GM21717 (cell line): ENCODE measurements at regions not wholly inside any gene's neighbourhood (a gene's known extent, or its start where the extent isn't known, plus 50 kb on each side); places are given as distances from the start of the nearest gene placed in this dataset.
"Not testable (repeated sequence)": the region's sequence is repeated elsewhere in the genome, so short reads cannot be mapped to it uniquely, and the experiment has no call there.

Experiments used
- ATAC-seq: cut with Tn5 transposase; IDR thresholded peaks from one replicate; pipeline ENCODE4 v1.9.1; 2021; ENCODE audit warnings: mild to moderate bottlenecking, moderate library complexity; ENCODE audit not compliant: unreplicated experiment

- no peak for ATAC-seq
Observed at GRCh38 chr14:30064454-30064853, 136.8 kb upstream of the PRKD1 start.

DNA sequence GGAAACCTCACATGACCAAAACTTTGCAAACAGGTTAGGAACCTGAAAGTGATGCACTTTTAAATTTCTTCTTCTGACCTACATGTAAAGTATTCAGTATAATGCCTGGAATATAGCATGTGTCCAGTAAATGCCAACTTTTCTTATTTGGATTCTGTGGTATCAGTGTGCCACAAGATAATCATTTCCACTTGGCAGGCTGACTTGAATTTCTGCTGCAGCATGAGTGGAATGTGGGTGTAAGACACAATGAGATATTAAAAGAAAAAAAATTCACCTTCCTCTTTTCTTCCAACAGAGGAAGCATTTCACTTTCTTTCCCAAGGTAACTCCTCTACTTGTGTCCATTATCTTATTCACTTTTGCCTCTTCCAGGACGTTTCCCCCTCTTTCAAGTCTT lies 141.9 kb upstream of the PRKD1 start:
- ATAC-seq, result no peak

DNA sequence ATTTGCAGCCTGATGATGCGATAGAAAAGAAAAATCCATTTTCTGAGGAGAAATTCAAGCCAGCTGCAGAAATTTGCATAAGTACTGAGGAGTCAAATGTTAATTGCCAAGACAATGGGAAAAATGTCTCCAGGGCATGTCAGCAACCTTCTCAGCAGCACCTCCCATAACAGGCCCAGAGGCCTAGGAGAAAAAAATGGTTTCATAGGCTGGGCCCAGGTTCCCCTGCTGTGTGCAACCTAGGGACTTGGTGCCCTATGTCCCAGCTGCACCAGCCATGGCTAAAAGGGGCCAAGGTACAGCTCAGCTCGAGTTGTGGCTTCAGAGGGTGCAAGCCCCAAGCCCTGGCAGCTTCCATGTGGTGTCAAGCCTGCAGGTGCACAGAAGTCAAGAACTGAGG lies 144.8 kb upstream of the PRKD1 start:
- not testable (repeated sequence) for ATAC-seq

DNA sequence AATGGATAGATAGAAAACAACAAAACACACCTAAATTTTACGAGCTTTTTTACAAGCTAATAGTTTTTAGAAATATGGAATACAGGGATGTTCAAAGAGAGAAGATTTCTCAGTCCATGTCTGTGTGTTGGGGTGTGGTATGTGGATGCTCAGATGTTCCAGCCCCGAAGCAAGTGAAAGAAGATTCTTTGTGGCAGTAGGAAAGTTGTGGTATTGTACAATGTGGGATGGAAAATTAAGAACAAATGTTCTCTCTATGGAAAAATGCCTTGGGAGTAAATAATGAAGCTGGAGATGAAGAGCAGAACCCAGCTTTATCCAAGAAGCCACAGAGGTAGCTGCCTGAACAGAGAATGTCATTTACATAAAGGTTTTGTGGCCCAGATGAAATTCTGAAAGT lies 150.3 kb upstream of the PRKD1 start:
- no peak for ATAC-seq

DNA sequence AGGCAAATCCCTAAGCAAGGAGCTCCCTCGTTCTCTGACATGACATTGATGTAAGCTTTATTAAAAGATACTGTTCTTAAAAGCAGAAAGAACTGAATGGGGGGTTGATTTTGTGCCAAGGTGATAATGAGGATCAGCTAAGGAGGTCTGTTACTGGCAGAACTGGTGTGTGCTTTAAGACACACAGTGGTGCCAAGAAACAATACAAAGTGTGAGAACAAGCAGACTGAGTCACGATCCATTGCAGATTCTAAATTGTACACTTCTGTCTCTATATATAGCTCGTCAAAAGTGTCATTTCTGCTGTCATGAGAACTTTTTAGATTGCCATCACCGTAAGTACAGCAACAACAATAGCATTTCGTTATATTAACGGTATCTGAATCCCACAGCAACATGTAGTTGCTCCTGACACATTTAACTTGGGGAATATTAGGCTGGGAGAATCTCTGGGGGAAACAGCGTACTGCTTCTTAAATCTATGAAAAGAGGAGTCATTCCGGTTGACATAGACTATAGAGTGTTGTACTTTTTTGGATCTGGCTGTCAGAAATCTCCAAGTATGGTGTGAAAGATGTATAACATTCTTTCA lies 151.3 kb upstream of the PRKD1 start:
- no peak for ATAC-seq

DNA sequence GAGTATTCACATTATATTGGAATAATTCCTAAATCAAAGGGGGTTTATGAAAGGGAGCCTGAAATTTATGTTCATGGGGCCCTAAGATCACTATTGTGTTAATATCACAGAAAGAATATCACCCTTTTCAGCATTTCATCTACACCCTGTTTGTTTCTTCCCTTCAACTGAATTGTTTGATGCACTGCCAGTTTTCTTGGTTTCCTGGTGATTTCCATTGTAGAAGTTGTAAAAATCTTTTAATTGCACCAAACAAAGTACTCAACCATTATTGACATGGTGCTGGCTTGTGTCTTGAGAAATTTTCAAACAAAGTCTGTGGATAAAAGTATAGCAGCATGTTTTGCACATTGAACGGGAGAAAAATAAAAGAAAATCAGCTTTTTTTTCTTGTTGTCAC lies 154.8 kb upstream of the PRKD1 start:
- no peak for ATAC-seq

- ATAC-seq, result no peak
Observed at GRCh38 chr14:30084811-30085210, 157.2 kb upstream of the PRKD1 start.

GRCh38 chr14:30085943-30086342 lies 158.3 kb upstream of the PRKD1 start:
- no peak for ATAC-seq

DNA sequence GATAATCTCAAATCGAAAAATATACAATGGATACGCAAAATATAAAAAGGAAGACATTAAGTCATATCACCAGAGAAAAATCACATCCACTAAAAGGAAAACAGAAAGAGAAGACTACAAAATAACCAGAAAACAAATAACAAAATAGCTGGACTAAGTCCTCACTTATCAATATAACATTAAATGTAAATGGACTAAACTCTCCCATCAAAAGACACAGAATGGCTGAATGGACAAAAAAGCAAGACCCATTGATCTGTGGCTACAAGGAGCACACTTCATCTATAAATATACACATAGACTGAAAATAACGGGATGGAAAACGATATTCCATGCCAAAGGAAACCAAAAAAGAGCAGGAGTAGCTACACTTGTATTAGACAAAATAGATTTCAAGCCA lies 161.0 kb upstream of the PRKD1 start:
- ATAC-seq, result no peak

DNA sequence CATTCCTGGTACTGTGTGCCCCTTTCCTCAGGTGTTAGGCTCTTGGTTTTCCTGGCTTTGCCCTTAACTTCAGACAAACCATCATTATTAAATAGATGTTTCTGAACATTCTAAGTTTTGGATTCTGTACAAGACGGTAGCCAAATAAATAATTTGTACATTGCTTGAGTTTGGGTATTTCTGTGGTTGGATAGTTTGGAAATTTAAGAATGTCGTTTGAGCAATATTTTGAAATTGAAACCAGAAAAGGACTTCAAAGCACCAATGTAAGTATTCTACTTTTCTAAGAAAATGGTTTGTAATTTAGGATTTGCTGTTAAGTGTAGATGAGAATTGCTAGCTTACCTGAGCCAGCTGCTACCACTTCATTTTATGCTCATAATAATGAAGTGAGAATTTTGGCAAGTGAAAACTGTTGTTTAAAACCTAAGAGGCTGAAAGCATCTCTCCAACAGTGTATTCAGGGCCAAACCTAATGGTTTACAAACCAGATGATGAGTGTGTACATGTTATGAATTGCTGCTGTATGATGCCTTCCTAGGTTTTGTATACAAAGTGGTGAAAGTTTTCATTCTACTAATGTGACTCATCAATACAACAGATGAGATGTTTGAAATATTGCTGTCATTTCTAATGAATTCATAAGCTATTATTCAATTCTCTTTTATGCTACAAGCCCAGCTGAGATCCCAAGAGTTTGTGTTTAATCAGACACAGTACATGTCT lies 181.5 kb upstream of the PRKD1 start:
- ATAC-seq, result no peak

DNA sequence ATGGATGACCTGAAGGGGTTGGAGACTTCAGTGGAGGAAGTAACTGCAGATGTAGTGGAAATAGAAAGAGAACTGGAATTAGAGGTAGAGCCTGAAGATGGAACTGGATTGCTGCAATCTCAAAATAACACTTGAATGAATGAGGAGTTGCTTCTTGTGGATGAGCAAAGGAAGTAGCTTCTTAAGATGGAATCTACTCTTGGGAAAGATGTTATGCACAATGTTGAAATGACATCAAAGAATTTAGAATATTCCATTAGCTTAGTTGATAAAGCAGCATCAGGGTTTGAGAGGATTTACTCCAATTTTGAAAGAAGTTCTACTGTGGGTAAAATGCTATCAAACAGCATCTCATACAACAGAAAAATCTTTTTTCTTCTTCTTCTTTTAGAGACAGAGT lies 186.4 kb upstream of the PRKD1 start:
- no peak for ATAC-seq

GRCh38 chr14:30115756-30116155 lies 188.1 kb upstream of the PRKD1 start:
- no peak for ATAC-seq

GRCh38 chr14:30118992-30119640 lies 191.5 kb upstream of the PRKD1 start:
- ATAC-seq, result no peak

DNA sequence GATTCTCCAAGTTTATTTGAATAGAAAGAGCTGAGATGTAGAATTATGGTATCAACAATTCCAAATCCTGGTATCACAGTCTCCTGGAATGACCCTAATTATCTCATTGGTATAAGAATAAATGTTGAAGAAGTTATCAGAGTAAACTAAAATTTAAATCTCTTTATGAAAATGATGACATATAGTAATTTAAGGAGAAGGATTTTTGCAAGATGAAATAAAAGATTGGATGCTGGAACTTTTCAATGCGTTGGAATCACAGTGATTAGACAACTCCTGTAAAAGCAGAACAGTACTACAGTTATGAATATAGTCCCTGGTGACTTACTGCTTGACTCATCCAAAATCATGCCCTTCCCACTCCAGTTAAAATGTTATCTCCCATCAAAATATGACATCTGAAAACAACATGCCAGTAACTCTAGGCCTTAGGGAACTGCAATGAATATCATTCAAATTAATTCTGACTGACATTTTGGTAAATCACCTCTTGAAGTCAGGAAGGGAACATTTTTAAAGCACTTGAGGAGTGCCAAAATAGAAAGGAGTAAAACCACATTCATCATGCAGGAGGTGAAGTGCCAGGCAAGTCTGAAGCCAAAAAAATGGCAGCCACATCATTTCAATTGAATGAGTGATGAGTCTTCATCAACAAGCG lies 197.8 kb upstream of the PRKD1 start:
- no peak for ATAC-seq

GRCh38 chr14:30129807-30130206 lies 202.2 kb upstream of the PRKD1 start:
- no peak for ATAC-seq

DNA sequence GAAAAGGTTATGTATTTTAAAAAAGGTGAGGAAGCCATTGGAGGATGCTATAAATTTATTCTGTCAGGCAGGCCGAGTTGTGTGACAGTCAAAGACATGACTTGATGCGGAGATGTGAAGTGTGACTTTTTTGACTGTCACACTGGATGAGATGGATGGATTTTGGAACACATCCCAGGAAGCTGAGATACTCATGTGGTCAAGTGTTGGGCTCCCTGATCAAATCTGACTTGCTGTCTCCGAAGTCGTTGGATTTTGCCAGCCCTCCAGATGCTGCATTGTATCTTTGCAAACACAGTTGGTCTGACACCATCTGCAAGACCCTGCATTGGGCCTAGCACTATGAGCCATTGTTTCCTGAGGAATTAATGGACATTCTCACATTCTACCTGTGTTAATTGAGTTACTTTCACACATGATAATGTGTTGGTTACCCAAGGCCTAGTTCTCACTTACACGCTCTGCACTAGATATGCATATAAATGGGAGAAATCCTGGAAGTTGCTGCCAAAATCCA lies 204.0 kb upstream of the PRKD1 start:
- ATAC-seq, result no peak

DNA sequence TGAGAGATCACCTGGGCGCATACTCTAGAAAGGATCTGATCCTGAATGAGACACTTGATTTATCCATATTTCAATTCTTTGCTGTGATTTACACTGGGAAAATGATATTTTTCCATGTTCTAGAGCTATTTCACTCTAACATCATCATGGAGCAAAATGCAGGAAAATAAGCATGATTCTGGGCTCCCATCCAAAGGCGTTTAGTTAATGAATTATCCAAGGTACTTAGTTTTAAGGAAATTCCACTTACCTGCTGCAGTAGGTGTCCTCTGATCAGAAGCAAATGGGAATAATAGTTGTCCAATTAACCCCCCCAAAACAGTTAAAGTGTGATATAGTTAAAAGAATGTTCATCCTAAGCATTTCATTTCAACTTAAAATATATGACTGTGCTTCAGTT lies 204.5 kb upstream of the PRKD1 start:
- ATAC-seq, result no peak

DNA sequence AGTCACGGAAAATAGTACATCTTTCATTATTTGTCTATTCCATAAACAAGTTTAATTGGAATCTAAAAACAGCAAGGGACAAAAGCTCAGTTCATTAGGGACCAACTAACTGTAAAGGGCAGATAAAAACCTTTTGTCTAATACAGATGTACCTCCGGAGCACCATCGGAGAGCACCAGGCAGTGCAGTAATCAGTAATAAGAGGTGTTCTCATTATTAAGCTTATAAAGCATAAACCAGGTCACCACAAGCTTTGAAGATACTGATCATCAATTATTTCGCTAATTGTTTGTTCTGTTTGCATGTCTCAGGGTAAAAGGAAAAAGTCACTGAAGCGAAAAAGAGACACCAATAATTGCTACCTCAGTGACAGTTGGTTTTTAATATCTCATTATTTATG lies 207.3 kb upstream of the PRKD1 start:
- ATAC-seq, result no peak

DNA sequence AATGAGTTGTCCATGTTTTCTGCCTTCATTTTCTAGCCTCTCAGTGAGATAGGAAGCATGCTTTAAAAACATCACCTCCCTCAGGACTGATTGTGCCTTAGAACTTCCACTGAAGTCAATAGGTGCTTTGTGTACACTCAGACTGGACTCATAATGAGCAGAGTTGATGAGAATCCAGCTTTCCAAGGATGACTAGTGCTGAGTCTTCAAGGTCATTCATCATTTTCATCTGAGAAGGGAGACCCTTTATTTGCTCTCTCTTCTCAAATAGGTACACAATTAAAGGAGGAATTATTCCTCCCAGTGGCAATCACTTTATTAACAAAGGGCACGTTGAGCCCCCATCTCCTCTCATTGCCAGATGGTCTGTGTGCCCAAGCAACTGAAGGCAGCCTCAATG lies 210.9 kb upstream of the PRKD1 start:
- no peak for ATAC-seq

- ATAC-seq, result no peak
Observed at GRCh38 chr14:30142216-30142615, 214.6 kb upstream of the PRKD1 start.

DNA sequence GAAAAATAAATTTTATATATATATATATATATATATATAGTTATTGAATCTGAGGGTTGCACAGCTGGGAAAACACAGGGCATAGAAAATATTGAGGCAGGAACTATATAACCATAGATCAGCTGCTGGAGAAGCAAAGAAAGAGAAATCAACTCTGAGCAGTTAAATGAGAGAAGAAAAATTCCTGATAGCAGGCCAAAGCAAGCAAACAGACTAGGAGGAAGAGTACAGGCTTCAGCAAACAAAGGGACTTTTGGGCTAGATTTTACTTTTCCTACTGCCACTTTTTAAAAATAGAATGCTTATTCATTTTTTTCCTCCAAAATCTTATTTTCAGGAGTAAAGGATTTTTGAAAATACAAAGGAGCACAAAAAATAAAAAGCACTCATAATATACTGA lies 216.0 kb upstream of the PRKD1 start:
- no peak for ATAC-seq

- no peak for ATAC-seq
Observed at GRCh38 chr14:30153717-30154116, 226.1 kb upstream of the PRKD1 start.
